ENCODE measurements at regions not wholly inside any gene's neighbourhood (a gene's known extent, or its start where the extent isn't known, plus 50 kb on each side); places are given as distances from the start of the nearest gene placed in this dataset.
"Not testable (repeated sequence)": the region's sequence is repeated elsewhere in the genome, so short reads cannot be mapped to it uniquely, and the experiment has no call there.

DNA sequence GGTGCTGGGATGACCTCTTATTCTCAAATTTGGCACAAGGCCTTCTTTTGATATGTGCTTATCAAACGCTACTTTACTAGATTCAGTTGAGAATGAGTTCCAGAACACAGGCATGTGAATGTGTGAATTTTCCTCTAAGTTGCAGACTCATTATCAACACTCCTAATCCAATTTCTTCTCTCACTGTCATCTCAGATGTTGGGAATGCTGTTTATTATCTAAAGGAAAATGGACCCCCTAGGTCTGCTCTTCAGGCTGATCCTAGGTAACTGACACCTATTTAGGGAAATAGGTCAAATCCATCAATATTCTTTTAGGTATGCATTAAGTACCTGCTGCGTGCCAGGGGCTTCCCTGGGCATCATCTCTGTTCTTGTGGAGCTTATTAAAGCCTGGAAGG is 215.0 kb upstream of the NOX3 start:
- DNase-seq (ENCODE audit: low read depth): no peak

- no peak for DNase-seq (ENCODE audit: low read depth)
Observed at GRCh38 chr6:155660251-155660977, 204.8 kb upstream of the NOX3 start.

DNA sequence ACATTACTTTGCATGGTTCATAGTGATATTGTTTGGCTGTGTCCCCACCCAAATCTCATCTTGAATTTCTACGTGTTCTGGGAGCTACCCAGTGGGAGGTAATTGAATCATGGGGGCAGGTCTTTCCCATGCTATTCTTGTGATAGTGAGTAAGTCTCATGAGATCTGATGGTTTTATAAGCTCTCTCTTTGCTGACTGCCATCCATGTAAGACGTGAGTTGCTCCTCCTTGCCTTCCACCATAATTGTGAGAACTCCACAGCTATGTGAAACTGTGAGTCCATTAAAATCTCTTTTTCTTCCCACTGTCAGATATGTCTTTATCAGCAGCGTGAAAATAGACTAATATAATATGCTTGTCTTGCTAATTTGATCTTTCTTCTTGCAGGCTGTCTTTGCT is 200.4 kb upstream of the NOX3 start:
- DNase-seq (ENCODE audit: low read depth): no peak

- no peak for DNase-seq (ENCODE audit: low read depth)
Observed at GRCh38 chr6:155654474-155654873, 198.8 kb upstream of the NOX3 start.

- no peak for DNase-seq (ENCODE audit: low read depth)
Observed at GRCh38 chr6:155648301-155648700, 192.7 kb upstream of the NOX3 start.

DNA sequence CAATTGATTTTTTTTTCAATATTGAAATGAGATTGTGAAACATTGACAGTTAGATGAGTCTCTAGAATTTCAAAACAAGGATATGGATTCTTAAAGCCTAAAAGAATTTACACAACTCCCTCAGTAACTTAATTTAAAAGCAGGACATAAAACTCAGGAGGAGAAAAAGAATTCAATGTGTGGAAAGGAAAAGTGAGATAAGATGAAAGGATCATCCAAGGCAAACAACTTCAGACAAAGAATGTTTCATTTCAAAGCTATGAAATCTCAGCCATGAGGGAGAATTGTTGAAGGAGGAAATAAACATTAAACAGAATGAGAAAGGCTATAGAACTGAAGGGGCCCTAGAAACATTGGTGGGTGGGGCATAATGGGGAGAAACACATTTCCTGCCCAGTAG is 191.7 kb upstream of the NOX3 start:
- no peak for DNase-seq (ENCODE audit: low read depth)

DNA sequence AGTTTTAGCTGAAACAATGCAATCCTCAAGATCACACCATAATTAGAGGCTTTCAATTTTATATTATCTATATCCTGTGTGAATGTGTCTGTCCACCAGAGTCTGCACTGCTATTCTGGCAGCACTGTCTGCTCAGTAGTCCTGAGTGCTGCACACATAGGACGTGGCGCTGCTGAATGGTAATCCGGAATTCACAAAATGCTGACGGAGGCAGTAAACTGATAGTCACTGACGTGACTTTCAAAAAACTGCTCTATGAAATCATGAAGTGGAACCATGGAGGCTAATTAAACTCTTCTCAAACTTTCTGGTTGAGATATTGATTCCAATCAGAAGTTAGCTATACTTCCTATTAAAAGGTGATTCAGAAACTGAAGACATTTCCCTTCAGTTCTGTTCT is 190.8 kb upstream of the NOX3 start:
- peak; percentile 38 for DNase-seq (ENCODE audit: low read depth)

DNA sequence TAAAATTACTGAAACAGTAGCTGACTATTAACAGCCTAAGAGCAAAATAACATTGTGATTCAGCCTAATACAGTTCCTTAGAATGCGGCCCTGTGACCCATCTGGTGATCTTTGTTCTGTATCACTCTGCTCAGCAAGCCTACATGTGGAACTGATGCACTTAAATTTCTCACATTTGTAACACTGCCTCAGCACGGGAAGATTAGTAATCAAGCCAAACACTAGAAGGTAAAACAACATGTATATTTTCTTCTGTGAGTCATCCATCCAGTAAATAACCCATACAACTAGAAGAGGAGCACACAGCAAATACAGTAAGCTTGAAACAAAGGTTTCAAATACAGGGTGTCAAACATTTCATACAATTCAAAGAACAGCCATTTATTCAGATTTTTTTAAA is 189.7 kb upstream of the NOX3 start:
- DNase-seq (ENCODE audit: low read depth): no peak

- DNase-seq (ENCODE audit: low read depth): no peak
Observed at GRCh38 chr6:155641603-155642002, 186.0 kb upstream of the NOX3 start.

- DNase-seq (ENCODE audit: low read depth): no peak
Observed at GRCh38 chr6:155638200-155638599, 182.6 kb upstream of the NOX3 start.

GRCh38 chr6:155635416-155635815 is 179.8 kb upstream of the NOX3 start:
- DNase-seq (ENCODE audit: low read depth): no peak

- DNase-seq (ENCODE audit: low read depth): no peak
Observed at GRCh38 chr6:155630085-155630484, 174.4 kb upstream of the NOX3 start.

- DNase-seq (ENCODE audit: low read depth): no peak
Observed at GRCh38 chr6:155629652-155630051, 174.0 kb upstream of the NOX3 start.

GRCh38 chr6:155628306-155628705 is 172.7 kb upstream of the NOX3 start:
- DNase-seq (ENCODE audit: low read depth): no peak

DNA sequence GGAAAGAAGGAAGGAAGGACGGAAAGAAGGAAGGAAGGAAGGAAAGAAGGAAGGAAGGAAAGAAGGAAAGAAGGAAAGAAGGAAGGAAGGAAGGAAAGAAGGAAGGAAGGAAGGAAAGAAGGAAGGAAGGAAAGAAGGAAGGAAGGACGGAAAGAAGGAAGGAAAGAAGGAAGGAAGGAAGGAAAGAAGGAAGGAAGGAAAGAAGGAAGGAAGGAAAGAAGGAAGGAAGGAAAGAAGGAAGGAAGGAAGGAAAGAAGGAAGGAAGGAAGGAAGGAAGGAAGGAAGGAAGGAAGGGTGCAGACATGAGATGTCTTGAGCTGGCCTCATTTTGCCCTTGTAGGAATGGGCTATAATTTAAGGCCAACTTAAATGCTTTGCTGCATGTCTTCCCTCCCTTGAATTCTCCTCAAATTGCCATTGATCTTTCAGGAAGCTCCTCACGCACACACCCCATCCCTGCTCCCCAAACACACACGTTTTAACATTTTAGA is 172.1 kb upstream of the NOX3 start:
- not testable (repeated sequence) for DNase-seq (ENCODE audit: low read depth)

DNA sequence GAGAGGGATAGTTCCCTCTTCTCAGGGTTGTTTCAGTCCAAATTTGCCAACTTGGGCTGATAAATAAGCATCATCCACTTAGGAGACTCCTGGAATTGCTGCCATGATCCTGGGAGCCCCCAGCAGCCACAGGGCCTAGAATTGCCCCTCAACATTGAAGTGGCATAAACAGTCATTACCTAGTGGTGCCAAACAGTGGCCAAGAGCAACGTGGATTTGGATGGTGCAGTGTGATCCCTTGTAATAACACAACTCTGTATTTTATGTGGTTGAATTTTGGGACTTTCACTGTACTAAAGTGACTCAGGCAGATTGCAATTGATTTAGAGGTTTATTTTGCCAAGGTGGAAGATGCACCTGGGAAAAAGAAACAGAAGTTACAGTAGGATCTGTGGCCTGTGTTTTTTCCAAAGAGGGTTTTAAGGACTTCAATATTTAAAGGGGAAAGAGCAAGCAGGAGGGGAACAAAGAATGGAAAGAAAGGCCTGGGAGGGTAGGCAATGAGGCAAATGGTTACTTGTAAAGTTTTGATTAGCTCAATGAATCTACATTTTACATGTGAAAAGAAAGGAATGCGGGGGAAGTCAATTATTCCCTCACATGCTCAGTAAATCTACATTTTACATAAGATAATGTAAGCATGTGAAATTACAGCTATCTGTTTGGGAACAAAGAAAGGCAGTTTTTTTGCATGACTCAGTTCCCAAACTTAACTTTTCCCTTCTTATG is 168.0 kb upstream of the NOX3 start:
- DNase-seq (ENCODE audit: low read depth): no peak

DNA sequence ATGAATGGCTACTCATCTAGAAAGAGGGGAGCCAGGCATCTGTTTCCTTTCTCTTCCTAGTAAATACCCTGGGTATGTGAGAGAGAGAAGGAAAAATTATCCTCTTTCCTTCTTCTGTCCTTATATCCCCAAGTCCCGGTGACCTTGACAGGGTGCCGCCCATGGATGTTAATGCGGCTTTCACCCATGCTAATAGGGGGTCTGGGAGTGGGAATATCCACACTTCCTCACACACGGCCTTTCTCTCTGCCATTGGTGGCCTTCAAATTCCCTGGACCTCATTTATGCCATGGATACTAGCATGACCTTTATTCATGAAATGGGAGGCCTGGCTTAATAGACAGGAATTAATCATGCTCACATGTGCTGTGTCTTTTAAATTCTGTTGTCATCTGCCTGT is 159.0 kb upstream of the NOX3 start:
- no peak for DNase-seq (ENCODE audit: low read depth)

DNA sequence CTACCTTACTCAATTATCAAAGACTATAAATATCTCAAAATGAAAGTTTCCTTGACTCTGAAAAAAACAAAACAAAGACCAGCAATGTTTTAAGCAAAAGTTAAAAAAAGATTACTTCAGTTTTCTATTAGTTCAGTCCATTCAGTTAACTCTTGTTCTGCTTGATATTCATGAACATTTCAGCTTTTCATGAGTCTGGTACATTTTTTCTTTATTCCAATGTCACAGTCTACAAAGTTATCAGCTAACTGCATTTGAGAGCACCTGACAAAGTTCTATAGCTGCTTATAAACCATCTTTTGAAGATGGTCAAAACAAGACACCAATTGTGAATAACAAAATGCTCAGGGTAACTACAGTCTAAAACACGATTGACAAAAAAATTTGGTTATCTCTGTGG is 156.1 kb upstream of the NOX3 start:
- DNase-seq (ENCODE audit: low read depth): no peak

DNA sequence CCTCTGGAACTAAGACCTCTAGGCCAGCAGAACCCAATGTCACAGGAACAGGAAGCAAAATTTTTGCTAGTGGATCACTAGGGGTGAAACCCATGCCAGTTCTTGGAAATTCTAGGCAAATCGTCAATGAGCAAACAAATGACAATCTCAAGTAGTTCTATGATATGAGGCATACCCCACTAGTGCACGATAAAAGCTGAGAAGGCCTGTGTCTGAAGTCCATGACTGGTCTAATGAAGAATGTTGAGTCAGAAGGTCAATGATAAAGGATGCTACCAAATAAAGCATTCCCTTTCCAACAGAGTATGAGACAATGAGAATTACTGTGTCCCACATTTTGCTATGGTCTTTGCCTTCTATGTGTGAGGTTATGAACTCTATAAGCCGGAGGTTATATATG is 149.4 kb upstream of the NOX3 start:
- no peak for DNase-seq (ENCODE audit: low read depth)

GRCh38 chr6:155599561-155599960 is 143.9 kb upstream of the NOX3 start:
- DNase-seq (ENCODE audit: low read depth): no peak

- no peak for DNase-seq (ENCODE audit: low read depth)
Observed at GRCh38 chr6:155599160-155599559, 143.5 kb upstream of the NOX3 start.

DNA sequence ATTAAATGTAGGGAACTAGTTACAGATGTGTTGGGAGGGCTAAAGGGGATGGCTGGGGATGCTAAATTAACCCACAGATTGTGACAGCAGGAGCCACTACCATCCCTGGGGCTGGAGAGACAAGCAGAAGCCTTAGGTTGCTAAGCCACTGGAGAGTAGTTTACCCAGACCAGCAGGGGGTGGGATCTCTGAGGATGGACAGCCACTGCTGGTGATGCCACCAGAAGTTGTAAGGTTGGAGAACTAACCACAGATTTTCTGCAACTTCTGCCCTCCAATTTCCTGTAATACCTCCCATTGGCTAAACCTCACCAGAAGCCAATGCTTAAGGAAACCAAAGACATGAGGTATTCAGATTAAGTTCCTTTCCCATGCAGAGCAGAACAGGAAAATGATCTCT is 139.6 kb upstream of the NOX3 start:
- no peak for DNase-seq (ENCODE audit: low read depth)

DNA sequence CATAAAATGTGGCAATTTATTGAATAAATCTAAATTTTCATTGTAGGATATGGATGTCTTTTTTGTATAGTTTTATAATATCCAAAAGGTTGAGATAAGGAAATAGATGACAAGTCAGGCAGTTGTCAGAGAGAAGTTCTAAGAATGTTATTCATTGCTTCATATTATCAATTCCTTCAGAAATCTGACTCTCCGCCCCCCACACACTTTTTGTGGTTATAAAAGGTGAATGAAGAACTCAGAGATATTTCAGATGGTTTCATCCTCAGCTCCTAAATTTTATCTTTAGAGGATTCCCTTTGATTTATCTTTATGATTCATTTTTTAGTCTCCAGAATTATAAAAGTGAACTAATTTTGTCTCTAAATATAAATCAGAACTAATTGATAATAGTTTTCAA is 136.1 kb upstream of the NOX3 start:
- DNase-seq (ENCODE audit: low read depth): no peak

GRCh38 chr6:155589190-155589589 is 133.6 kb upstream of the NOX3 start:
- no peak for DNase-seq (ENCODE audit: low read depth)
